MCF 10A (cell line): ENCODE measurements at regions not wholly inside any gene's neighbourhood (a gene's known extent, or its start where the extent isn't known, plus 50 kb on each side); places are given as distances from the start of the nearest gene placed in this dataset.
"Not testable (repeated sequence)": the region's sequence is repeated elsewhere in the genome, so short reads cannot be mapped to it uniquely, and the experiment has no call there.

ENCODE experiments used
- BruUV-seq: library from RNA; stranded (reverse); fragments of 400-500 nt; replicated peaks from 2 replicates; lab custom pipeline; 2021; lab: Mats Ljungman, UMichigan
- CTCF ChIA-PET: fragments of 300-600 bp; sonication (Branson Sonifier 250); formaldehyde crosslinking; extraction: SDS; loops from one replicate; lab custom pipeline; 2021; ENCODE audit warnings: antibody characterized with exemption, inconsistent platforms; lab: Yijun Ruan, JAX
- POLR2A ChIA-PET: fragments of 300-600, 350-650 bp; sonication (Branson Sonifier 250); formaldehyde crosslinking; extraction: SDS; loops from one replicate; lab custom pipeline; 2020; ENCODE audit warnings: antibody characterized with exemption, inconsistent platforms; lab: Yijun Ruan, JAX
- DNase-seq: peaks from one replicate; pipeline ENCODE4 v3.0.0-alpha.2; 2018; ENCODE audit not compliant: unreplicated experiment
- H3K27ac Mint-ChIP-seq: one replicate; pipeline ENCODE4 v1.8.0; 2022; ENCODE audit warnings: mild to moderate bottlenecking, low read depth, mixed read lengths; ENCODE audit not compliant: unreplicated experiment
- H3K27me3 Mint-ChIP-seq: one replicate; pipeline ENCODE4 v1.8.0; 2022; ENCODE audit warnings: mixed read lengths; ENCODE audit not compliant: insufficient read depth, unreplicated experiment
- H3K36me3 Mint-ChIP-seq: one replicate; pipeline ENCODE4 v1.8.0; 2022; ENCODE audit warnings: mild to moderate bottlenecking, moderate library complexity, mixed read lengths; ENCODE audit not compliant: insufficient read depth, unreplicated experiment
- H3K4me1 Mint-ChIP-seq: one replicate; pipeline ENCODE4 v1.8.0; 2022; ENCODE audit warnings: mixed read lengths; ENCODE audit not compliant: insufficient read depth, unreplicated experiment
- H3K4me3 Mint-ChIP-seq: one replicate; pipeline ENCODE4 v1.8.0; 2022; ENCODE audit warnings: mild to moderate bottlenecking, moderate library complexity, mixed read lengths; ENCODE audit not compliant: unreplicated experiment
- H3K9me3 Mint-ChIP-seq: one replicate; pipeline ENCODE4 v1.8.0; 2022; ENCODE audit warnings: mixed read lengths; ENCODE audit not compliant: unreplicated experiment
- CTCF ChIP-seq: fragments of 200-600 bp; IDR thresholded peaks from one replicate; pipeline ENCODE4 v1.8.0; 2022; ENCODE audit warnings: antibody characterized with exemption, mild to moderate bottlenecking; ENCODE audit not compliant: unreplicated experiment
- intact Hi-C: fragments of 100-400 bp; cut with micrococcal nuclease; formaldehyde crosslinking; loops from 2 replicates; pipeline ENCODE4 v1.14.1; 2022

GRCh38 chr17:27206447-27206846 is 87.5 kb upstream of the WSB1 start:
- H3K27me3 Mint-ChIP-seq = no peaks in the 10 kb centered on the region
- ChIA-PET CTCF (interaction anchor here (0.8 to 2.2 kb wide), 5 partner anchors 9 to 444 kb away, joined by 3 to 16 read pairs (median 4); no protein-coding TSS in a partner anchor), POLR2A (interaction anchor here (0.7 to 1.5 kb wide), 9 partner anchors 9 to 503 kb away, joined by 3 to 21 read pairs (median 4); partner anchors contain the start of gene WSB1)
- intact Hi-C loops = no loop called here
- no peak overlapping the region for H3K27ac Mint-ChIP-seq
- H3K4me1 Mint-ChIP-seq = peaks cover 13% of the 10 kb centered on the region
- H3K4me3 Mint-ChIP-seq = no peak overlapping the region
- H3K36me3 Mint-ChIP-seq = no peaks in the 10 kb centered on the region
- H3K9me3 Mint-ChIP-seq = no peaks in the 10 kb centered on the region
- DNase-seq = peak; percentile 21
- no TSS peak for BruUV-seq
- TF ChIP-seq CTCF = no peak

GRCh38 chr17:27207073-27207513 is 86.8 kb upstream of the WSB1 start:
- Mint-ChIP-seq H3K27ac (peak overlapping the region; percentile 57), H3K4me1 (peaks cover 13% of the 10 kb centered on the region), H3K36me3 (no peaks in the 10 kb centered on the region), H3K9me3 (no peaks in the 10 kb centered on the region), H3K4me3 (no peak overlapping the region), H3K27me3 (no peaks in the 10 kb centered on the region)
- ChIA-PET POLR2A (interaction anchor here (0.7 to 1.5 kb wide), 10 partner anchors 9 to 346 kb away, joined by 3 to 21 read pairs (median 4); partner anchors contain the start of gene WSB1), CTCF (interaction anchor here (0.6 to 2.2 kb wide), 8 partner anchors 10 to 444 kb away, joined by 3 to 16 read pairs (median 3); no protein-coding TSS in a partner anchor)
- intact Hi-C loops = no loop called here
- no peak for TF ChIP-seq CTCF
- no TSS peak for BruUV-seq
- peak; percentile 77 for DNase-seq

DNA sequence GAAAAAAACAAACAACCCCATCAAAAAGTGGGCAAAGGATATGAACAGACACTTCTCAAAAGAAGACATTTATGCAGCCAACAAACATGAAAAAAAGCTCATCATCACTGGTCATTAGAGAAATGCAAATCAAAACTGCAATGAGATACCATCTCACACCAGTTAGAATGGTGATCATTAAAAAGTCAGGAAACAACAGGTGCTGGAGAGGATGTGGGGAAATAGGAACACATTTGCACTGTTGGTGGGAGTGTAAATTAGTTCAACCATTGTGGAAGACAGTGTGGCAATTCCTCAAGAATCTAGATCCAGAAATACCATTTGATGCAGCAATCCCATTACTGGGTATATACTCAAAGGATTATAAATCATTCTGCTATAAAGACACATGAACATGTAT is 85.5 kb upstream of the WSB1 start:
- H3K9me3 Mint-ChIP-seq, DNase-seq, H3K27ac Mint-ChIP-seq, H3K27me3 Mint-ChIP-seq, CTCF ChIA-PET, BruUV-seq, H3K4me3 Mint-ChIP-seq, H3K36me3 Mint-ChIP-seq, intact Hi-C loops: not testable (repeated sequence)
- POLR2A ChIA-PET = interaction anchor here (0.7 kb wide), 1 partner anchor 11 kb away, joined by 3 read pairs; no protein-coding TSS in a partner anchor
- H3K4me1 Mint-ChIP-seq = peaks cover 13% of the 10 kb centered on the region

DNA sequence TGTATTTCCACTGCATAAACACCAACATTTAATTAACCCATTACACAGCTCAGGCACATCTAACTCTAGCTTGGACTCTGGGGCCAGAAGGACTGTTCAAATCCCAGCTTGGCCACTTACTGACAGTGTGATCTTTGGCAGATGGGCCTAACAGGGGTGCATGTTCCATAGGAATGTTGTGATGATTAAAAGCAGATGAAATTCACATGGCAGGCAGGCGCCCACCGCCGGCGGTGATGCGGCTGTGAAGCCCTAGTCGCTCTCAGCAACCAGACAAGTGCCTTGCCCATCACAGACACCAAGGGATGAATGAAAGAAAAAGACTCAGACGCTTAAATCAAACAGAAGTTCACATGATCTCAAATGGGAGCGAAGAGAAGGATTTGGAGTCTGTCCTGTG is 84.6 kb upstream of the WSB1 start:
- H3K27ac Mint-ChIP-seq = no peak overlapping the region
- DNase-seq = no peak

GRCh38 chr17:27210809-27211208 is 83.1 kb upstream of the WSB1 start:
- H3K36me3 Mint-ChIP-seq, H3K27me3 Mint-ChIP-seq, H3K27ac Mint-ChIP-seq, DNase-seq, CTCF ChIA-PET, H3K4me3 Mint-ChIP-seq, POLR2A ChIA-PET, H3K9me3 Mint-ChIP-seq, intact Hi-C loops, BruUV-seq: not testable (repeated sequence)
- peaks cover 13% of the 10 kb centered on the region for H3K4me1 Mint-ChIP-seq

More for the DNA sequence above, 84.6 kb upstream of the WSB1 start:
- ChIA-PET POLR2A (no interaction called here), CTCF (no interaction called here)
- H3K36me3 Mint-ChIP-seq = no peaks in the 10 kb centered on the region
- no peak for TF ChIP-seq CTCF
- intact Hi-C loops = no loop called here
- H3K9me3 Mint-ChIP-seq = peaks cover 7% of the 10 kb centered on the region
- H3K4me1 Mint-ChIP-seq = peaks cover 13% of the 10 kb centered on the region
- no peaks in the 10 kb centered on the region for H3K27me3 Mint-ChIP-seq
- BruUV-seq = no TSS peak
- H3K4me3 Mint-ChIP-seq = no peak overlapping the region
